Neural cell (in vitro differentiated cells): ENCODE measurements at regions not wholly inside any gene's neighbourhood (a gene's known extent, or its start where the extent isn't known, plus 50 kb on each side); places are given as distances from the start of the nearest gene placed in this dataset.

Experiments
- H2AFZ ChIP-seq: fragments of 200-600, 300-800 bp; sonication (generic), shearing (Covaris generic); 2 replicates; pipeline ENCODE4 v1.6.0; 2014; ENCODE audit warnings: low read depth, mild to moderate bottlenecking, antibody characterized with exemption, low read length, moderate library complexity
- H3F3A ChIP-seq: fragments of 200-600 bp; shearing (Covaris generic); 2 replicates; pipeline ENCODE4 v1.6.1; 2016; ENCODE audit warnings: mild to moderate bottlenecking, moderate library complexity, mixed read lengths, antibody characterized with exemption, low read length; ENCODE audit not compliant: insufficient read depth, poor library complexity, severe bottlenecking
- H3K27ac ChIP-seq: fragments of 200-600, 300-800 bp; sonication (generic), shearing (Covaris generic); 2 replicates; pipeline ENCODE4 v1.5.1; 2014; ENCODE audit warnings: mild to moderate bottlenecking, low read length, moderate library complexity
- H3K27me3 ChIP-seq: fragments of 300-800, 200-600 bp; sonication (generic), shearing (Covaris generic); 2 replicates; pipeline ENCODE4 v1.6.0; 2014; ENCODE audit warnings: mild to moderate bottlenecking, low read depth, low read length, moderate library complexity; ENCODE audit not compliant: insufficient read depth
- H3K36me3 ChIP-seq: fragments of 300-800, 200-600 bp; sonication (generic), shearing (Covaris generic); 2 replicates; pipeline ENCODE4 v1.5.1; 2014; ENCODE audit warnings: mild to moderate bottlenecking, antibody characterized with exemption, low read length, moderate library complexity; ENCODE audit not compliant: insufficient read depth
- H3K4me2 ChIP-seq: fragments of 300-800, 200-600 bp; sonication (generic), shearing (Covaris generic); 2 replicates; pipeline ENCODE4 v1.6.0; 2014; ENCODE audit warnings: mild to moderate bottlenecking, low read length
- H3K4me3 ChIP-seq: fragments of 300-800, 200-600 bp; sonication (generic), shearing (Covaris generic); 2 replicates; pipeline ENCODE4 v1.5.1; 2014; ENCODE audit warnings: mild to moderate bottlenecking, low read length, moderate library complexity
- H3K79me2 ChIP-seq: fragments of 200-600 bp; shearing (Covaris generic); replicated peaks from 2 replicates; pipeline ENCODE4 v1.6.0; 2014; ENCODE audit warnings: mild to moderate bottlenecking, low read length, moderate library complexity; ENCODE audit not compliant: insufficient read depth
- H3K9ac ChIP-seq: fragments of 300-800, 200-600 bp; sonication (generic), shearing (Covaris generic); 2 replicates; pipeline ENCODE4 v1.6.1; 2016; ENCODE audit warnings: mild to moderate bottlenecking, low read length, mixed read lengths
- H3K9me2 ChIP-seq: fragments of 200-600 bp; shearing (Covaris generic); 2 replicates; pipeline ENCODE4 v1.6.1; 2016; ENCODE audit warnings: mild to moderate bottlenecking, low read length, mixed read lengths; ENCODE audit not compliant: insufficient read depth
- H3K9me3 ChIP-seq: fragments of 200-600, 300-800 bp; sonication (generic), shearing (Covaris generic); 2 replicates; pipeline ENCODE4 v1.6.1; 2016; ENCODE audit warnings: mild to moderate bottlenecking, mixed run types, low read length, moderate library complexity, mixed read lengths
- H4K20me1 ChIP-seq: fragments of 200-600 bp; shearing (Covaris generic); 2 replicates; pipeline ENCODE4 v1.6.1; 2016; ENCODE audit warnings: mild to moderate bottlenecking, mixed run types; ENCODE audit not compliant: insufficient read depth
- CTCF ChIP-seq: fragments of 450-650 bp; IDR thresholded peaks from 2 replicates; pipeline ENCODE4 v1.5.1; 2014; ENCODE audit warnings: antibody characterized with exemption, mild to moderate bottlenecking, moderate library complexity; ENCODE audit not compliant: poor library complexity, severe bottlenecking
- EP300 ChIP-seq: fragments of 450-650 bp; conservative IDR thresholded peaks from 2 replicates; pipeline ENCODE4 v1.6.1; 2014; ENCODE audit warnings: antibody characterized with exemption, mild to moderate bottlenecking, moderate library complexity; ENCODE audit not compliant: poor library complexity, severe bottlenecking
- EZH2 ChIP-seq: fragments of 200-600, 300-800 bp; shearing (Covaris generic), sonication (generic); IDR thresholded peaks from 2 replicates; pipeline ENCODE4 v1.6.1; 2014; ENCODE audit warnings: antibody characterized with exemption, low read length, borderline replicate concordance, mild to moderate bottlenecking; ENCODE audit not compliant: insufficient read depth, poor library complexity, severe bottlenecking
- MXI1 ChIP-seq: fragments of 450-650 bp; conservative IDR thresholded peaks from 2 replicates; pipeline ENCODE4 v1.6.1; 2014; ENCODE audit warnings: antibody characterized with exemption, mild to moderate bottlenecking; ENCODE audit not compliant: poor library complexity, severe bottlenecking
- POLR2AphosphoS5 ChIP-seq: IDR thresholded peaks from 2 replicates; pipeline ENCODE4 v1.6.1; 2012
- RAD21 ChIP-seq: fragments of 450-650 bp; conservative IDR thresholded peaks from 2 replicates; pipeline ENCODE4 v1.6.1; 2014; ENCODE audit warnings: antibody characterized with exemption, mild to moderate bottlenecking, moderate library complexity
- SMC3 ChIP-seq: fragments of 450-650 bp; conservative IDR thresholded peaks from 2 replicates; pipeline ENCODE4 v1.6.1; 2014; ENCODE audit warnings: antibody characterized with exemption, mild to moderate bottlenecking, moderate library complexity; ENCODE audit not compliant: poor library complexity
- TAF1 ChIP-seq: IDR thresholded peaks from 2 replicates; pipeline ENCODE4 v1.6.1; 2012; ENCODE audit warnings: low read depth
- TF ChIP-seq, protein P1 (sequence below): IDR thresholded peaks from 2 replicates; pipeline ENCODE4 v1.6.1; 2012; ENCODE audit warnings: borderline replicate concordance

- H3K9ac ChIP-seq = no peak overlapping the region
- H3K27ac ChIP-seq = no peak overlapping the region
- H2AFZ ChIP-seq = no peak overlapping the region
- no peak for TF ChIP-seq RAD21
- TF ChIP-seq SMC3 = no peak
- no peak for TF ChIP-seq EZH2
- TF ChIP-seq POLR2AphosphoS5 = no peak
- no peak for TF ChIP-seq MXI1
- no peak for TF ChIP-seq TAF1
- TF ChIP-seq EP300 = no peak
- TF ChIP-seq, protein P1, sequence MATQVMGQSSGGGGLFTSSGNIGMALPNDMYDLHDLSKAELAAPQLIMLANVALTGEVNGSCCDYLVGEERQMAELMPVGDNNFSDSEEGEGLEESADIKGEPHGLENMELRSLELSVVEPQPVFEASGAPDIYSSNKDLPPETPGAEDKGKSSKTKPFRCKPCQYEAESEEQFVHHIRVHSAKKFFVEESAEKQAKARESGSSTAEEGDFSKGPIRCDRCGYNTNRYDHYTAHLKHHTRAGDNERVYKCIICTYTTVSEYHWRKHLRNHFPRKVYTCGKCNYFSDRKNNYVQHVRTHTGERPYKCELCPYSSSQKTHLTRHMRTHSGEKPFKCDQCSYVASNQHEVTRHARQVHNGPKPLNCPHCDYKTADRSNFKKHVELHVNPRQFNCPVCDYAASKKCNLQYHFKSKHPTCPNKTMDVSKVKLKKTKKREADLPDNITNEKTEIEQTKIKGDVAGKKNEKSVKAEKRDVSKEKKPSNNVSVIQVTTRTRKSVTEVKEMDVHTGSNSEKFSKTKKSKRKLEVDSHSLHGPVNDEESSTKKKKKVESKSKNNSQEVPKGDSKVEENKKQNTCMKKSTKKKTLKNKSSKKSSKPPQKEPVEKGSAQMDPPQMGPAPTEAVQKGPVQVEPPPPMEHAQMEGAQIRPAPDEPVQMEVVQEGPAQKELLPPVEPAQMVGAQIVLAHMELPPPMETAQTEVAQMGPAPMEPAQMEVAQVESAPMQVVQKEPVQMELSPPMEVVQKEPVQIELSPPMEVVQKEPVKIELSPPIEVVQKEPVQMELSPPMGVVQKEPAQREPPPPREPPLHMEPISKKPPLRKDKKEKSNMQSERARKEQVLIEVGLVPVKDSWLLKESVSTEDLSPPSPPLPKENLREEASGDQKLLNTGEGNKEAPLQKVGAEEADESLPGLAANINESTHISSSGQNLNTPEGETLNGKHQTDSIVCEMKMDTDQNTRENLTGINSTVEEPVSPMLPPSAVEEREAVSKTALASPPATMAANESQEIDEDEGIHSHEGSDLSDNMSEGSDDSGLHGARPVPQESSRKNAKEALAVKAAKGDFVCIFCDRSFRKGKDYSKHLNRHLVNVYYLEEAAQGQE = no peak
- TF ChIP-seq CTCF = no peak
- H4K20me1 ChIP-seq = no peaks in the 10 kb centered on the region
- H3K9me2 ChIP-seq = no peaks in the 10 kb centered on the region
- H3K36me3 ChIP-seq = no peaks in the 10 kb centered on the region
- no peaks in the 10 kb centered on the region for H3K9me3 ChIP-seq
- no peak overlapping the region for H3K4me3 ChIP-seq
- H3F3A ChIP-seq = no peaks in the 10 kb centered on the region
- H3K79me2 ChIP-seq = no peaks in the 10 kb centered on the region
- no peaks in the 10 kb centered on the region for H3K27me3 ChIP-seq
- no peak overlapping the region for H3K4me2 ChIP-seq
These were observed 62.1 kb upstream of the HDAC4 start for GRCh38 chr2:239462671-239463506.

- Histone ChIP-seq H2AFZ (no peak overlapping the region), H3F3A (no peaks in the 10 kb centered on the region), H3K9me2 (no peaks in the 10 kb centered on the region), H3K9ac (no peak overlapping the region), H3K27me3 (no peaks in the 10 kb centered on the region), H3K4me2 (no peak overlapping the region), H4K20me1 (no peaks in the 10 kb centered on the region), H3K27ac (no peak overlapping the region), H3K9me3 (no peaks in the 10 kb centered on the region), H3K36me3 (no peaks in the 10 kb centered on the region), H3K4me3 (no peak overlapping the region), H3K79me2 (no peaks in the 10 kb centered on the region)
- TF ChIP-seq, protein P1 = no peak
These were observed 61.3 kb upstream of the HDAC4 start for GRCh38 chr2:239462191-239462515.
